Gastroesophageal sphincter (tissue), 3 donors: ENCODE measurements at regions not wholly inside any gene's neighbourhood (a gene's known extent, or its start where the extent isn't known, plus 50 kb on each side); places are given as distances from the start of the nearest gene placed in this dataset.

ENCODE experiments used
- POLR2AphosphoS5 ChIP-seq: sonication (generic); formaldehyde crosslinking; IDR thresholded peaks from one replicate; pipeline ENCODE4 v1.6.1; 2017; ENCODE audit warnings: antibody characterized with exemption
- TF ChIP-seq, protein P1 (sequence below), 4 experiments: fragments of 200-600 bp in 2 of 4; fragments of 450-650 bp in 2 of 4; sonication (generic) in 1 of 4; IDR thresholded peaks; one replicate each; pipeline ENCODE4 v1.5.1; 2017 to 2019; ENCODE audit warnings: antibody characterized with exemption in 4 of 4, mild to moderate bottlenecking in 2 of 4, moderate library complexity in 2 of 4

DNA sequence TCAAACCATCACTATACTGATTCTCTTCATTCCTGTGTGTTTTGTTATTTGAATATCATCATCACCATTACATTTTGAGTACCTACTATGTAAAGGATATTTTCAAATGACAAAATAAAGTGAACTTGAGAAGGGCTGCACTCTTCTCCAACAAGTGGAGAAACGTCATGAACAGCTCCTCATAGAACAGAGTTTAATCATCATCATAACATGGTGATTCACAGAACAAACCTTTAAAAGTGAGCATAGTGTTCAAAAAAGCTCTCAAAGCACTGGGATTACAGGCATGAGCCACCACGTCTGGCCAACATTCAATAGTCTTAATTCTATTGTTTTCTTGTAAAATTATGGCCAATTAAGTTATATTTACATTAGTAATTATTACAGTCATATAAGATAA lies 993.9 kb downstream of the PDHA2 start:
- TF ChIP-seq, protein P1, sequence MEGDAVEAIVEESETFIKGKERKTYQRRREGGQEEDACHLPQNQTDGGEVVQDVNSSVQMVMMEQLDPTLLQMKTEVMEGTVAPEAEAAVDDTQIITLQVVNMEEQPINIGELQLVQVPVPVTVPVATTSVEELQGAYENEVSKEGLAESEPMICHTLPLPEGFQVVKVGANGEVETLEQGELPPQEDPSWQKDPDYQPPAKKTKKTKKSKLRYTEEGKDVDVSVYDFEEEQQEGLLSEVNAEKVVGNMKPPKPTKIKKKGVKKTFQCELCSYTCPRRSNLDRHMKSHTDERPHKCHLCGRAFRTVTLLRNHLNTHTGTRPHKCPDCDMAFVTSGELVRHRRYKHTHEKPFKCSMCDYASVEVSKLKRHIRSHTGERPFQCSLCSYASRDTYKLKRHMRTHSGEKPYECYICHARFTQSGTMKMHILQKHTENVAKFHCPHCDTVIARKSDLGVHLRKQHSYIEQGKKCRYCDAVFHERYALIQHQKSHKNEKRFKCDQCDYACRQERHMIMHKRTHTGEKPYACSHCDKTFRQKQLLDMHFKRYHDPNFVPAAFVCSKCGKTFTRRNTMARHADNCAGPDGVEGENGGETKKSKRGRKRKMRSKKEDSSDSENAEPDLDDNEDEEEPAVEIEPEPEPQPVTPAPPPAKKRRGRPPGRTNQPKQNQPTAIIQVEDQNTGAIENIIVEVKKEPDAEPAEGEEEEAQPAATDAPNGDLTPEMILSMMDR (IDR thresholded peaks at IDR 0.05), result no peak
- no peak for TF ChIP-seq POLR2AphosphoS5
